HepG2 (cell line): ENCODE measurements at regions not wholly inside any gene's neighbourhood (a gene's known extent, or its start where the extent isn't known, plus 50 kb on each side); places are given as distances from the start of the nearest gene placed in this dataset.

Experiments used
- ATAC-seq: fragments of 200-7000 bp; cut with Tn5 transposase; 3 replicates; pipeline ENCODE4 v1.9.1; 2020; ENCODE audit warnings: mild to moderate bottlenecking, moderate library complexity
- BruUV-seq: library from RNA; stranded (reverse); fragments of 400-500 nt; replicated peaks from 2 replicates; lab custom pipeline; 2021; lab: Mats Ljungman, UMichigan
- CTCF ChIA-PET: fragments of 300-600 bp; formaldehyde crosslinking; extraction: SDS; loops from one replicate; lab custom pipeline; 2021; ENCODE audit warnings: low total read pairs, inconsistent platforms, low intra/inter-chr PET ratio; lab: Yijun Ruan, JAX
- POLR2A ChIA-PET: fragments of 350-600 bp; sonication (Branson Sonifier 250); formaldehyde crosslinking; loops from one replicate; lab custom pipeline; 2020; ENCODE audit warnings: antibody characterized with exemption, inconsistent platforms; lab: Yijun Ruan, JAX
- DNase-seq: peaks from one replicate; pipeline ENCODE4 v3.0.0-alpha.2; 2015; ENCODE audit warnings: low spot score
- FAIRE-seq: peaks from 3 replicates; lab custom pipeline; 2011; peaks lifted over from hg19 to GRCh38; lab: Jason Lieb, UNC
- H2AFZ ChIP-seq: one replicate; pipeline ENCODE4 v1.6.1; 2011; ENCODE audit warnings: low read length, inconsistent platforms
- H3K27ac ChIP-seq: fragments of 300-600 bp; 3 replicates; pipeline ENCODE4 v1.8.0; 2011; ENCODE audit warnings: mixed run types, mild to moderate bottlenecking, mixed read lengths, low read length, inconsistent platforms; ENCODE audit not compliant: insufficient read depth; ENCODE audit errors: extremely low read length
- H3K27me3 ChIP-seq, 2 experiments: fragments of 200-600 bp in 1 of 2; 2 replicates in 1 of 2; 3 replicates in 1 of 2; pipeline versions ENCODE4 v1.6.0 to v1.8.0; 2011; ENCODE audit warnings: low read length in 2 of 2, mild to moderate bottlenecking in 2 of 2, moderate library complexity in 2 of 2, inconsistent platforms in 1 of 2; ENCODE audit not compliant: insufficient read depth in 2 of 2, control insufficient read depth in 1 of 2
- H3K36me3 ChIP-seq, 2 experiments: fragments of 200-600 bp in 1 of 2; replicated peaks in 1 of 2; 2 replicates in 1 of 2; 3 replicates in 1 of 2; pipeline versions ENCODE4 v1.5.1 to v1.8.0; 2011; ENCODE audit warnings: low read length in 2 of 2, inconsistent platforms in 1 of 2; ENCODE audit not compliant: insufficient read depth in 2 of 2, control insufficient read depth in 1 of 2
- H3K4me1 ChIP-seq: 2 replicates; pipeline ENCODE4 v1.5.1; 2012; ENCODE audit warnings: low read length, inconsistent platforms; ENCODE audit not compliant: insufficient read depth
- H3K4me2 ChIP-seq: 2 replicates; pipeline ENCODE4 v1.6.0; 2011; ENCODE audit warnings: low read depth, low read length, inconsistent platforms
- H3K4me3 ChIP-seq, 3 experiments: fragments of 200-600 bp in 1 of 3; sonication (generic), shearing (Covaris generic) in 1 of 3; replicated peaks in 1 of 3; 2 replicates each; pipeline ENCODE4 v1.5.1; 2011 to 2016; ENCODE audit warnings: low read length in 3 of 3, inconsistent platforms in 2 of 3, low read depth in 2 of 3, mild to moderate bottlenecking in 2 of 3, control low read depth in 1 of 3, mixed read lengths in 1 of 3; ENCODE audit not compliant: insufficient read depth in 1 of 3
- H3K79me2 ChIP-seq: one replicate; pipeline ENCODE4 v1.6.1; 2011; ENCODE audit warnings: low read length, inconsistent platforms; ENCODE audit not compliant: insufficient read depth
- H3K9ac ChIP-seq: 2 replicates; pipeline ENCODE4 v1.6.0; 2011; ENCODE audit warnings: mild to moderate bottlenecking, low read depth, low read length, inconsistent platforms; ENCODE audit not compliant: insufficient read depth
- H3K9me3 ChIP-seq: 2 replicates; pipeline ENCODE4 v1.5.1; 2012; ENCODE audit warnings: mild to moderate bottlenecking, low read length
- H4K20me1 ChIP-seq: 2 replicates; pipeline ENCODE4 v1.6.0; 2011; ENCODE audit warnings: inconsistent platforms, mild to moderate bottlenecking, low read length, moderate library complexity; ENCODE audit not compliant: insufficient read depth
- FOXM1 ChIP-seq: sonication (generic); formaldehyde crosslinking; IDR thresholded peaks from 2 replicates; pipeline ENCODE4 v1.5.0; 2020; ENCODE audit warnings: missing genetic modification reagents
- JARID2 ChIP-seq: sonication (generic); formaldehyde crosslinking; IDR thresholded peaks from 2 replicates; pipeline ENCODE4 v1.8.1; 2023; ENCODE audit warnings: missing genetic modification reagents, inconsistent platforms; ENCODE audit not compliant: insufficient replicate concordance
- KDM1A ChIP-seq: IDR thresholded peaks from 2 replicates; pipeline ENCODE4 v1.6.1; 2016; ENCODE audit warnings: missing compliant biosample characterization
- NKX3-1 ChIP-seq: sonication (generic); formaldehyde crosslinking; IDR thresholded peaks from 2 replicates; pipeline ENCODE4 v1.5.0; 2020; ENCODE audit warnings: missing genetic modification reagents
- REPIN1 ChIP-seq: sonication (generic); formaldehyde crosslinking; IDR thresholded peaks from 2 replicates; pipeline ENCODE4 v1.8.0; 2022; ENCODE audit warnings: missing genetic modification reagents, low read depth, mild to moderate bottlenecking, borderline replicate concordance
- RFX3 ChIP-seq: IDR thresholded peaks from 2 replicates; pipeline ENCODE4 v1.6.1; 2016; ENCODE audit warnings: missing biosample characterization, missing genetic modification reagents
- ZBTB1 ChIP-seq: sonication (generic); formaldehyde crosslinking; IDR thresholded peaks from 2 replicates; pipeline ENCODE4 v1.4.0; 2020; ENCODE audit warnings: missing genetic modification reagents, borderline replicate concordance
- ZNF296 ChIP-seq: sonication (generic); formaldehyde crosslinking; conservative IDR thresholded peaks from 2 replicates; pipeline ENCODE4 v1.5.0; 2020; ENCODE audit warnings: mild to moderate bottlenecking, missing genetic modification reagents
- ZNF878 ChIP-seq: sonication (generic); formaldehyde crosslinking; IDR thresholded peaks from 2 replicates; pipeline ENCODE4 v1.8.1; 2023; ENCODE audit warnings: mild to moderate bottlenecking, missing genetic modification reagents, moderate library complexity
- ZSCAN30 ChIP-seq: sonication (generic); formaldehyde crosslinking; IDR thresholded peaks from 2 replicates; pipeline ENCODE4 v1.5.0; 2020; ENCODE audit warnings: mild to moderate bottlenecking, missing genetic modification reagents
- WGBS: methylation state at CpG from one replicate; pipeline ENCODE4 v1.1.6; 2017; ENCODE audit warnings: low lambda C conversion rate; 5-methylcytosine and 5-hydroxymethylcytosine counted together
- in situ Hi-C: cut with HindIII; loops from 2 replicates; pipeline ENCODE4 v1.10.0; 2017; ENCODE audit warnings: low pct_unique_long_range_greater_than_20kb; ENCODE audit not compliant: extremely low pct_ligation_motif_present
- intact Hi-C: fragments of 100-400 bp; cut with micrococcal nuclease; formaldehyde crosslinking; loops from one replicate; pipeline ENCODE4 v1.10.0; 2022; ENCODE audit not compliant: unreplicated experiment
- TF ChIP-seq, protein P1 (sequence below): sonication (generic); formaldehyde crosslinking; IDR thresholded peaks from 2 replicates; pipeline ENCODE4 v1.5.0; 2020; ENCODE audit warnings: mild to moderate bottlenecking, missing genetic modification reagents, moderate library complexity
- TF ChIP-seq, protein P2 (sequence below): sonication (generic); formaldehyde crosslinking; IDR thresholded peaks from 2 replicates; pipeline ENCODE4; 2020; ENCODE audit warnings: missing genetic modification reagents, mild to moderate bottlenecking, borderline replicate concordance

DNA sequence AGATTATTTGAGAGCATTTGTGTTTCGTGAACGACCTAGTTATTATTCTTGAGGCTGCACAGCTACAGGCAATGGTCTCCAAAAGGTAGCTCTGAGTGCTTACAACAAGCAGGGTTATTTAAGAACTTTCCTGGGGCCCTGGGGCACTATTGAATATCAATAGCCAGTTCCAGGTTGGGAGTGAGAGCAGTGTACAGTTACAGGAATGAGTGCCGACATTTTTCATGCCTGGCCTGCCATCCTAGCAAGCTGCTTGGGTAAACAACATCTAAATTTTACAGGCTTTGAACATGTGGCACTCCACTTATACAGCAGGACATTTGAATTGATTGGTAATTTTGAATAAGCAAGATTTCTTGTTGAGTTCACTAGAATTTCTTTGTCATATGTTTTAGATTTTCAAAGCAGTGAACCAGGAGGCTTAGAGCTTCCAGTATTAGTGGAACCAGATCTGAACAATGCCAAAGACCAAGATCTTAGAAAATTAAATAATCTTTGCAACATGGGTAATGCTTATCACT lies 171.9 kb upstream of the GDNF start:
- FAIRE-seq: no peak
- H3K4me1 ChIP-seq: peaks cover 15% of the 10 kb centered on the region
- TF ChIP-seq ZNF878 (CRISPR knock-in tag) (no peak), KDM1A (CRISPR knock-in tag) (no peak), FOXM1 (CRISPR knock-in tag) (no peak), NKX3-1 (CRISPR knock-in tag) (no peak), ZNF296 (CRISPR knock-in tag) (no peak), REPIN1 (CRISPR knock-in tag) (no peak), JARID2 (no peak), ZSCAN30 (CRISPR knock-in tag) (no peak), ZBTB1 (no peak), RFX3 (CRISPR knock-in tag) (no peak)
- TF ChIP-seq, protein P1, sequence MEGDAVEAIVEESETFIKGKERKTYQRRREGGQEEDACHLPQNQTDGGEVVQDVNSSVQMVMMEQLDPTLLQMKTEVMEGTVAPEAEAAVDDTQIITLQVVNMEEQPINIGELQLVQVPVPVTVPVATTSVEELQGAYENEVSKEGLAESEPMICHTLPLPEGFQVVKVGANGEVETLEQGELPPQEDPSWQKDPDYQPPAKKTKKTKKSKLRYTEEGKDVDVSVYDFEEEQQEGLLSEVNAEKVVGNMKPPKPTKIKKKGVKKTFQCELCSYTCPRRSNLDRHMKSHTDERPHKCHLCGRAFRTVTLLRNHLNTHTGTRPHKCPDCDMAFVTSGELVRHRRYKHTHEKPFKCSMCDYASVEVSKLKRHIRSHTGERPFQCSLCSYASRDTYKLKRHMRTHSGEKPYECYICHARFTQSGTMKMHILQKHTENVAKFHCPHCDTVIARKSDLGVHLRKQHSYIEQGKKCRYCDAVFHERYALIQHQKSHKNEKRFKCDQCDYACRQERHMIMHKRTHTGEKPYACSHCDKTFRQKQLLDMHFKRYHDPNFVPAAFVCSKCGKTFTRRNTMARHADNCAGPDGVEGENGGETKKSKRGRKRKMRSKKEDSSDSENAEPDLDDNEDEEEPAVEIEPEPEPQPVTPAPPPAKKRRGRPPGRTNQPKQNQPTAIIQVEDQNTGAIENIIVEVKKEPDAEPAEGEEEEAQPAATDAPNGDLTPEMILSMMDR (CRISPR knock-in tag): no peak
- TF ChIP-seq, protein P2, sequence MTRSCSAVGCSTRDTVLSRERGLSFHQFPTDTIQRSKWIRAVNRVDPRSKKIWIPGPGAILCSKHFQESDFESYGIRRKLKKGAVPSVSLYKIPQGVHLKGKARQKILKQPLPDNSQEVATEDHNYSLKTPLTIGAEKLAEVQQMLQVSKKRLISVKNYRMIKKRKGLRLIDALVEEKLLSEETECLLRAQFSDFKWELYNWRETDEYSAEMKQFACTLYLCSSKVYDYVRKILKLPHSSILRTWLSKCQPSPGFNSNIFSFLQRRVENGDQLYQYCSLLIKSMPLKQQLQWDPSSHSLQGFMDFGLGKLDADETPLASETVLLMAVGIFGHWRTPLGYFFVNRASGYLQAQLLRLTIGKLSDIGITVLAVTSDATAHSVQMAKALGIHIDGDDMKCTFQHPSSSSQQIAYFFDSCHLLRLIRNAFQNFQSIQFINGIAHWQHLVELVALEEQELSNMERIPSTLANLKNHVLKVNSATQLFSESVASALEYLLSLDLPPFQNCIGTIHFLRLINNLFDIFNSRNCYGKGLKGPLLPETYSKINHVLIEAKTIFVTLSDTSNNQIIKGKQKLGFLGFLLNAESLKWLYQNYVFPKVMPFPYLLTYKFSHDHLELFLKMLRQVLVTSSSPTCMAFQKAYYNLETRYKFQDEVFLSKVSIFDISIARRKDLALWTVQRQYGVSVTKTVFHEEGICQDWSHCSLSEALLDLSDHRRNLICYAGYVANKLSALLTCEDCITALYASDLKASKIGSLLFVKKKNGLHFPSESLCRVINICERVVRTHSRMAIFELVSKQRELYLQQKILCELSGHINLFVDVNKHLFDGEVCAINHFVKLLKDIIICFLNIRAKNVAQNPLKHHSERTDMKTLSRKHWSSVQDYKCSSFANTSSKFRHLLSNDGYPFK (CRISPR knock-in tag): no peak
- TF ChIP-seq, all 625 proteins: peak for 0
- H3K79me2 ChIP-seq: no peaks in the 10 kb centered on the region
- intact Hi-C loops (no loop called here), in situ Hi-C loops (no loop called here)
- no peak overlapping the region for H3K27ac ChIP-seq
- H3K9ac ChIP-seq: no peak overlapping the region
- no peaks in the 10 kb centered on the region for H3K36me3 ChIP-seq
- POLR2A ChIA-PET: no interaction called here
- peaks cover 0 to 29% of the 10 kb centered on the region in 2 experiments; a peak in 3 of 5 replicates for H3K27me3 ChIP-seq
- no peak overlapping the region for H3K4me3 ChIP-seq
- BruUV-seq: no TSS peak
- H3K4me2 ChIP-seq: no peak overlapping the region
- H3K9me3 ChIP-seq: no peaks in the 10 kb centered on the region
- CTCF ChIA-PET: no interaction called here
- no peak for DNase-seq
- H4K20me1 ChIP-seq: no peaks in the 10 kb centered on the region
- 0% methylated on average over 3 of the region's 3 CpGs for WGBS
- no peak for ATAC-seq
- no peak overlapping the region for H2AFZ ChIP-seq
